AG09309 (cell line): ENCODE measurements at regions not wholly inside any gene's neighbourhood (a gene's known extent, or its start where the extent isn't known, plus 50 kb on each side); places are given as distances from the start of the nearest gene placed in this dataset.

ENCODE experiments used
- DNase-seq: peaks from one replicate; pipeline ENCODE4 v3.0.0-alpha.2; 2010; ENCODE audit warnings: low read depth
- H3K4me3 ChIP-seq: 2 replicates; pipeline ENCODE4 v1.5.1; 2011; ENCODE audit warnings: mild to moderate bottlenecking, low read depth, low read length, moderate library complexity; ENCODE audit not compliant: control insufficient read depth
- CTCF ChIP-seq: IDR thresholded peaks from 2 replicates; pipeline ENCODE4 v1.5.1; 2011; ENCODE audit warnings: mild to moderate bottlenecking, low read depth, low read length, inconsistent platforms; ENCODE audit not compliant: insufficient read depth, control insufficient read depth; ENCODE audit errors: missing control alignments

DNA sequence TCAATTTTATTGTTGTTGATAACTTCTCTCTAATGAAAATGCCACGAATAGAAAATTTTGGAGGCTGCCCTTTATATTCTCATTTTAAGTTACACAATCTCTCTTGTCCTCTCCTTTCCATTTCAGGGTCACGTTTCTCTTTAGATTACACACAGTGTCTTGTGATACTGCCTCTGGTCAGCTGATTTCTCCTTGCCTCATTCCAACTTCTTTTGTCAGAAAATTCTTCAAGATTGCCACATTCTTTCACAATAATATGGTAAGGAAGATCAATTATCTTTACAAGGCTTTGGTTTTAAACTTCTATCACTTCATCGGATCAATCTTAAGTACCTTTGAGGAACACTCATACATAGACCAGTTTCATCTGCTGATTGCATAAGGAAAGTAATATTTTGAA lies 370.3 kb downstream of the RFPL4B start:
- no peak overlapping the region for H3K4me3 ChIP-seq
- DNase-seq: no peak
- no peak for TF ChIP-seq CTCF

GRCh38 chr6:112717856-112718255 lies 370.7 kb downstream of the RFPL4B start:
- H3K4me3 ChIP-seq: no peak overlapping the region
- no peak for TF ChIP-seq CTCF
- DNase-seq: no peak

- no peak overlapping the region for H3K4me3 ChIP-seq
- TF ChIP-seq CTCF: no peak
- DNase-seq: no peak
Observed at GRCh38 chr6:112725541-112726085, 378.5 kb downstream of the RFPL4B start.

DNA sequence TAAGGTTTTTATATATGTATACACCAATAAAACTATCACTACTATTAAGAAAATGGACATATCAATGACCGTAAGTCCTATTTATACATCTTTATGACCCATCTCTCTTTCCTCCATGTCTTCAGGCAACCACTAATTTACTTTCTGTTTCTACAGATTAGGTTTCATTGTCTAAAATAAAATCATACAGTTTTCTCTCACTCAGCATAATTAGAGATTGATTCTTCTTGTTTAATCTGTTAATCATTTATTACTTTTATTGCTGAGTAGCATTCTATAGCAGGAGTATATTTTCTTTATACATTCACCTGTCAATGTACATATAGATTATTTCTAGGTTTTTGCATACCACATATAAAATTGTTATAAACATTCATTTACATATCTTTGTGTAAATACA lies 388.0 kb downstream of the RFPL4B start:
- no peak overlapping the region for H3K4me3 ChIP-seq
- DNase-seq: no peak
- no peak for TF ChIP-seq CTCF

DNA sequence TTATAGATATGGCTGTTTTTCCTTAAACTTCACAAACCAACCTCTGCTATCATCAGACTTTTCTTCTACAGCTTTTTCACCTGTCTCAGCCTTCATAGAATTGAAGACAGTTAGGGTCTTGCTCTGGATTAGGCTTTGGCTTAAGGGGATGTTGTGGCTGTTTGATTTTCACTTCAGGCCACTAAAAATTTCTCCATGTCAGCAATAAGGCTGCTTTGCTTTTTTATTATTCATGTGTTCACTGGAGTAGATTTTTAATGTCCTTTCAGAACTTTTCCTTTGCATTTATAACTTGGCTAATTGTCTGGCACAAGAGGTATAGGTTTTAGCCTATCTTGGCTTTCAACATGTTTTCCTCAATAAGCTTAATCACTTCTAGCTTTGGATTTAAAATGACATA lies 392.6 kb downstream of the RFPL4B start:
- DNase-seq: no peak
- no peak for TF ChIP-seq CTCF
- H3K4me3 ChIP-seq: no peak overlapping the region

GRCh38 chr6:112743323-112743722 lies 396.2 kb downstream of the RFPL4B start:
- H3K4me3 ChIP-seq: no peak overlapping the region
- no peak for DNase-seq
- no peak for TF ChIP-seq CTCF

DNA sequence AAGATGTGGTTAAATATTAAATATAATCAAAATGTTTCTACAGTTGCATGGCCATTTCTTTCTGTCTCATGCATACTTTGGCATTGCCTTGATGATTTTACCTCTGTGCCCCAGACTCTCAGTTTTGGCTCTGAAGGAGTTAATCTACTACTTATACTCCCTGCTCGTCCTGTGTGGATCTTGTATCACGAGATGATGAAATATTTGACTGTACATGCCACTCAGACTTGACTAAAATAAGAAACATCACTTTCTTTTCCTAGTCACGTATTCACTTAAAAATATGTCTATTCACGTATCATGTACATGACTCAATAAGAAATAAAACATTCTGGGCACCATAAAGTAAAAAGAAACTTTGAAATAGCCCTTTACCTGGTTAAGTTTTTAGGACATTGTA lies 397.7 kb downstream of the RFPL4B start:
- H3K4me3 ChIP-seq: no peak overlapping the region
- no peak for TF ChIP-seq CTCF
- no peak for DNase-seq
